ENCODE measurements at regions not wholly inside any gene's neighbourhood (a gene's known extent, or its start where the extent isn't known, plus 50 kb on each side); places are given as distances from the start of the nearest gene placed in this dataset.
A peak's percentile ranks its signal among the peaks of the same experiment; 100 is the strongest.

- Mint-ChIP-seq H3K4me3 (no peak overlapping the region), H3K27me3 (no peaks in the 10 kb centered on the region), H3K27ac (no peak overlapping the region)
Observed at GRCh38 chr21:41600961-41601572, 93.1 kb upstream of the TMPRSS2 start.

GRCh38 chr21:41600556-41600955 is 92.6 kb upstream of the TMPRSS2 start:
- no peaks in the 10 kb centered on the region for H3K9me3 Mint-ChIP-seq
- H3K27me3 Mint-ChIP-seq = no peaks in the 10 kb centered on the region
- H3K36me3 Mint-ChIP-seq = no peaks in the 10 kb centered on the region

More at GRCh38 chr21:41600961-41601572, 93.1 kb upstream of the TMPRSS2 start:
- Mint-ChIP-seq H3K9me3 (no peaks in the 10 kb centered on the region), H3K4me1 (ENCODE audit: unreplicated experiment) (peaks cover 22% of the 10 kb centered on the region), H3K36me3 (no peaks in the 10 kb centered on the region)
- TF ChIP-seq CTCF (conservative IDR thresholded peaks at IDR 0.05) = no peak
- DNase-seq (ENCODE audit: extremely low spot score, unreplicated experiment) = no peak

GRCh38 chr21:41600116-41600515 is 92.2 kb upstream of the TMPRSS2 start:
- Mint-ChIP-seq H3K9me3 (no peaks in the 10 kb centered on the region), H3K36me3 (no peaks in the 10 kb centered on the region), H3K4me3 (no peak overlapping the region), H3K27ac (no peak overlapping the region), H3K27me3 (no peaks in the 10 kb centered on the region), H3K4me1 (ENCODE audit: unreplicated experiment) (peaks cover 22% of the 10 kb centered on the region)
- TF ChIP-seq CTCF (conservative IDR thresholded peaks at IDR 0.05) = no peak
- no peak for DNase-seq (ENCODE audit: extremely low spot score, unreplicated experiment)

More at GRCh38 chr21:41600556-41600955, 92.6 kb upstream of the TMPRSS2 start:
- H3K27ac Mint-ChIP-seq = no peak overlapping the region
- H3K4me1 Mint-ChIP-seq (ENCODE audit: unreplicated experiment) = peaks cover 22% of the 10 kb centered on the region
- TF ChIP-seq CTCF (conservative IDR thresholded peaks at IDR 0.05) = no peak
- no peak overlapping the region for H3K4me3 Mint-ChIP-seq
- no peak for DNase-seq (ENCODE audit: extremely low spot score, unreplicated experiment)

- no peak overlapping the region for H3K4me3 Mint-ChIP-seq
- peaks cover 16% of the 10 kb centered on the region for H3K4me1 Mint-ChIP-seq (ENCODE audit: unreplicated experiment)
- H3K27ac Mint-ChIP-seq = peak overlapping the region; percentile 51
- H3K27me3 Mint-ChIP-seq = no peaks in the 10 kb centered on the region
- DNase-seq (ENCODE audit: extremely low spot score, unreplicated experiment) = no peak
- H3K36me3 Mint-ChIP-seq = no peaks in the 10 kb centered on the region
- TF ChIP-seq CTCF (conservative IDR thresholded peaks at IDR 0.05) = no peak
- H3K9me3 Mint-ChIP-seq = no peaks in the 10 kb centered on the region
Observed at GRCh38 chr21:41598561-41599431, 90.8 kb upstream of the TMPRSS2 start.

GRCh38 chr21:41597811-41598231 is 89.9 kb upstream of the TMPRSS2 start:
- Mint-ChIP-seq H3K4me1 (ENCODE audit: unreplicated experiment) (peaks cover 12% of the 10 kb centered on the region), H3K4me3 (no peak overlapping the region), H3K36me3 (no peaks in the 10 kb centered on the region), H3K9me3 (no peaks in the 10 kb centered on the region), H3K27ac (no peak overlapping the region), H3K27me3 (no peaks in the 10 kb centered on the region)
- DNase-seq (ENCODE audit: extremely low spot score, unreplicated experiment) = no peak
- no peak for TF ChIP-seq CTCF (conservative IDR thresholded peaks at IDR 0.05)
